HG03571 (cell line): ENCODE measurements at regions not wholly inside any gene's neighbourhood (a gene's known extent, or its start where the extent isn't known, plus 50 kb on each side); places are given as distances from the start of the nearest gene placed in this dataset.

Experiments used
- ATAC-seq: cut with Tn5 transposase; IDR thresholded peaks from one replicate; pipeline ENCODE4 v1.9.1; 2021; ENCODE audit not compliant: unreplicated experiment

GRCh38 chr12:77433799-77434198 is 368.4 kb upstream of the E2F7 start:
- no peak for ATAC-seq

- ATAC-seq: no peak
Observed at GRCh38 chr12:77429426-77429825, 364.1 kb upstream of the E2F7 start.

GRCh38 chr12:77421152-77421551 is 355.8 kb upstream of the E2F7 start:
- ATAC-seq: no peak

GRCh38 chr12:77409551-77409950 is 344.2 kb upstream of the E2F7 start:
- ATAC-seq: no peak

- no peak for ATAC-seq
Observed at GRCh38 chr12:77407931-77408330, 342.6 kb upstream of the E2F7 start.

- no peak for ATAC-seq
Observed at GRCh38 chr12:77406219-77406905, 341.0 kb upstream of the E2F7 start.

GRCh38 chr12:77402716-77403115 is 337.3 kb upstream of the E2F7 start:
- ATAC-seq: no peak

GRCh38 chr12:77401770-77402081 is 336.4 kb upstream of the E2F7 start:
- ATAC-seq: no peak

GRCh38 chr12:77401064-77401769 is 335.8 kb upstream of the E2F7 start:
- ATAC-seq: no peak

- no peak for ATAC-seq
Observed at GRCh38 chr12:77392467-77393088, 327.2 kb upstream of the E2F7 start.

GRCh38 chr12:77388445-77389265 is 323.3 kb upstream of the E2F7 start:
- no peak for ATAC-seq

- ATAC-seq: no peak
Observed at GRCh38 chr12:77387671-77388070, 322.3 kb upstream of the E2F7 start.

GRCh38 chr12:77387214-77387613 is 321.8 kb upstream of the E2F7 start:
- no peak for ATAC-seq

- no peak for ATAC-seq
Observed at GRCh38 chr12:77384941-77385340, 319.6 kb upstream of the E2F7 start.

- ATAC-seq: no peak
Observed at GRCh38 chr12:77382096-77382742, 316.9 kb upstream of the E2F7 start.

GRCh38 chr12:77377622-77378021 is 312.3 kb upstream of the E2F7 start:
- ATAC-seq: no peak

- no peak for ATAC-seq
Observed at GRCh38 chr12:77377116-77377515, 311.7 kb upstream of the E2F7 start.

- ATAC-seq: no peak
Observed at GRCh38 chr12:77374673-77375072, 309.3 kb upstream of the E2F7 start.

GRCh38 chr12:77372494-77372893 is 307.1 kb upstream of the E2F7 start:
- no peak for ATAC-seq

GRCh38 chr12:77372026-77372425 is 306.7 kb upstream of the E2F7 start:
- ATAC-seq: no peak

- no peak for ATAC-seq
Observed at GRCh38 chr12:77368379-77368778, 303.0 kb upstream of the E2F7 start.
